HFFc6 (cell line): ENCODE measurements at regions not wholly inside any gene's neighbourhood (a gene's known extent, or its start where the extent isn't known, plus 50 kb on each side); places are given as distances from the start of the nearest gene placed in this dataset.

Experiments
- DNase-seq: peaks from one replicate; pipeline ENCODE4 v3.0.0-alpha.2; 2018
- H3K27ac Mint-ChIP-seq: 2 replicates; pipeline ENCODE4 v1.8.0; 2020; ENCODE audit warnings: mild to moderate bottlenecking, mixed read lengths
- H3K27me3 Mint-ChIP-seq: 2 replicates; pipeline ENCODE4 v1.8.0; 2021; ENCODE audit warnings: mild to moderate bottlenecking, moderate library complexity, mixed read lengths; ENCODE audit not compliant: insufficient read depth
- H3K36me3 Mint-ChIP-seq: 2 replicates; pipeline ENCODE4 v1.8.0; 2021; ENCODE audit warnings: low read depth, mixed read lengths
- H3K4me1 Mint-ChIP-seq: 2 replicates; pipeline ENCODE4 v1.8.0; 2020; ENCODE audit warnings: low read depth, mixed read lengths
- H3K4me3 Mint-ChIP-seq: 2 replicates; pipeline ENCODE4 v1.8.0; 2020; ENCODE audit warnings: mild to moderate bottlenecking, moderate library complexity, mixed read lengths
- H3K9me3 Mint-ChIP-seq: 2 replicates; pipeline ENCODE4 v1.8.0; 2020; ENCODE audit warnings: mild to moderate bottlenecking, mixed read lengths
- TF ChIP-seq, protein P1 (sequence below): fragments of 200-600 bp; sonication (generic); IDR thresholded peaks from 2 replicates; pipeline ENCODE4 v1.5.0; 2021; ENCODE audit warnings: antibody characterized with exemption, mild to moderate bottlenecking

DNA sequence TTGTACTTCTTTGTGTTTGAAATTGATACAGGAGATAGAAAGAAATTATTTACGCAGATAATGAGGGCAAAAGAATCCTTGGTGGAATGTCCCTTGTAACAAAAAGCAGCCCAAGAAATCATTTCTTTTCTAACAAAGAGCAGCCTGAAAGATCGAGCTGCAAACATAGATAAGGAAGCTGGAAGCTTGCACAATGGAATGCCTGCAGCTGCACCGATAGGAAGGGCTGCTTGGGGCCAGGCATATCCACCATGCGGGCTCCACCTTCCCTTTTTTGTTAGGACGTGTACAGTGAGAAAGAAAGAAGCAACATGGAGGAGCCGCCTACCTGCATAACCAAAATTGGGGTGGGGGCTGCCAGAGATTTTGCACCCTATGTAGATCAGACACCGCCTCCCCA lies 568.7 kb downstream of the METTL4 start:
- no peaks in the 10 kb centered on the region for H3K27me3 Mint-ChIP-seq
- H3K36me3 Mint-ChIP-seq, result no peaks in the 10 kb centered on the region
- no peaks in the 10 kb centered on the region for H3K4me1 Mint-ChIP-seq
- H3K27ac Mint-ChIP-seq, result no peak overlapping the region
- TF ChIP-seq, protein P1, sequence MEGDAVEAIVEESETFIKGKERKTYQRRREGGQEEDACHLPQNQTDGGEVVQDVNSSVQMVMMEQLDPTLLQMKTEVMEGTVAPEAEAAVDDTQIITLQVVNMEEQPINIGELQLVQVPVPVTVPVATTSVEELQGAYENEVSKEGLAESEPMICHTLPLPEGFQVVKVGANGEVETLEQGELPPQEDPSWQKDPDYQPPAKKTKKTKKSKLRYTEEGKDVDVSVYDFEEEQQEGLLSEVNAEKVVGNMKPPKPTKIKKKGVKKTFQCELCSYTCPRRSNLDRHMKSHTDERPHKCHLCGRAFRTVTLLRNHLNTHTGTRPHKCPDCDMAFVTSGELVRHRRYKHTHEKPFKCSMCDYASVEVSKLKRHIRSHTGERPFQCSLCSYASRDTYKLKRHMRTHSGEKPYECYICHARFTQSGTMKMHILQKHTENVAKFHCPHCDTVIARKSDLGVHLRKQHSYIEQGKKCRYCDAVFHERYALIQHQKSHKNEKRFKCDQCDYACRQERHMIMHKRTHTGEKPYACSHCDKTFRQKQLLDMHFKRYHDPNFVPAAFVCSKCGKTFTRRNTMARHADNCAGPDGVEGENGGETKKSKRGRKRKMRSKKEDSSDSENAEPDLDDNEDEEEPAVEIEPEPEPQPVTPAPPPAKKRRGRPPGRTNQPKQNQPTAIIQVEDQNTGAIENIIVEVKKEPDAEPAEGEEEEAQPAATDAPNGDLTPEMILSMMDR, result no peak
- DNase-seq, result no peak
- H3K4me3 Mint-ChIP-seq, result no peak overlapping the region; the same call in 1 of the 2 replicates
- peaks cover 4% of the 10 kb centered on the region; the same call in 1 of the 2 replicates for H3K9me3 Mint-ChIP-seq

DNA sequence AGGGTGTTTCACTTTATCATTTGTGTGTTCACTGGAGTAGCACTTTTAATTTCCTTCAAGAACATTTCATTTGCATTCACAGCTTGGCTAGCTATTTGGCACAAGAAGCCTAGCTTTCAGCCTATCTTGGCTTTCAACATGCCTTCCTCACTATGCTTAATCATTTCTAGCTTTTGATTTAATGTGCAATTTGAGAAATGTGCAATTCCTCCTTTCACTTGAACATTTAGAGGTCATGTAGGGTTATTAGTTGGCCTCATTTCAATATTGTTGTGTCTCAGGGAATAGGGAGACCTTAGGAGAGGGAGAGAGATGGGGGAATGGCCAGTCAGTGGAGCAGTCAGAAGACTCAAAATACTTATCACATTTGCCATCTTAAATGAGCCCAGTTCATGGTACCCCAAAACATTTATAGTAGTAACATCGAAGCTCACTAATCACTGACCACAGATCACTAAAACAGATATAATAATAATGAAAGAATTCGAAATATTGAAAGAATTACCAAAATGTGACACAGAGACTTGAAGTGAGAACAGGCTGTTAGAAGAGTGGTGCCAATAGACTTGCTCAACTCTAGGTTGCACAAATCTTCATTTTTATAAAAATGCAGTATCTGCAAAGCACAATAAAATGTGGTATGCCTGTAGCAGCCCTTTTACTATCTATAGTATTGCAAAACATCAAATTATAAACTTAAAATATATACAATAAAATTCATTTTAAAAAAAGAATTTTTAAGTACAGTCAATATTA lies 561.2 kb downstream of the METTL4 start:
- no peaks in the 10 kb centered on the region for H3K36me3 Mint-ChIP-seq
- TF ChIP-seq, protein P1, result no peak
- no peak for DNase-seq
- H3K4me1 Mint-ChIP-seq, result no peaks in the 10 kb centered on the region
- no peak overlapping the region for H3K27ac Mint-ChIP-seq
- H3K27me3 Mint-ChIP-seq, result no peaks in the 10 kb centered on the region
- no peaks in the 10 kb centered on the region for H3K9me3 Mint-ChIP-seq
- H3K4me3 Mint-ChIP-seq, result no peak overlapping the region

DNA sequence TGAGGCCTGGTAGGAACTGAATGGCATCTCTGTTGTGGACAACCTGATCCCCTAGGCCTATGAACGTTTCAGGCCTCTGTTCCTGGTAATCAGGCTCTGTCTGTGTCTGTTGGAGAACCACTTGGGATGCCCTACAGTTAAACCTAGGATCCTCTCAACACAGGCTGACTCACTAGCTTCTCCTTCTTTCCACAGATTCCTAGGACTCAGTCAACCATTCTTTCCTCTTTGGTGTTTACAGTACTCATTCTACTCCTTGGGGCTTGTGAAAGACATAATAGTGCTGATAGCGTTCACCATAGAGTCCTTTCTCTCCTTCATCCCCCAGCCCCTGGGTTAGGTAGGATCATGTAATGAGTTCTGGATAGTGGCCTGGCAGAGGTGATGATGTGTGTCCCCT lies 544.3 kb downstream of the METTL4 start:
- Mint-ChIP-seq H3K4me1 (no peaks in the 10 kb centered on the region), H3K27ac (no peak overlapping the region), H3K9me3 (peaks cover 10% of the 10 kb centered on the region; the same call in 1 of the 2 replicates), H3K36me3 (no peaks in the 10 kb centered on the region), H3K27me3 (no peaks in the 10 kb centered on the region), H3K4me3 (no peak overlapping the region)
- DNase-seq, result no peak
- TF ChIP-seq, protein P1, result no peak

DNA sequence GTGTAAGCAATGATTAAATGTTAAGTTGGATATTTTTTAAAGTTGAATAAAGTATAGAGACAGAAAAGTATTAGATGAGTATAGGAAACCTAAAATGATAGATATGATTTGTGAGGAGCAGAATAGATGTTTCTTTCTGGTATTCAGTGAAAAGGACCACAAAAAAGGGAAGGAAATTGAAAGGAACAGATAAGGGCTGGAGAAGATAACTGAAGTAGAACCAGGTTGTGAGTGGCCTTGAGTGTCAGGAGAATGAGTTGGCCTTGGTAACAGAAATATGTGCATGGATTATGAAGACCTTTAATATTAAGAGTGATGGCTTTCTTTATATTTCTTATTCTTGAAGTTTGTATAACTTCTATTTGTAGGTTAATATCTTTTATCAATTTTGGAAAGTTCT lies 543.5 kb downstream of the METTL4 start:
- DNase-seq, result no peak
- no peaks in the 10 kb centered on the region for H3K36me3 Mint-ChIP-seq
- H3K4me1 Mint-ChIP-seq, result no peaks in the 10 kb centered on the region
- no peaks in the 10 kb centered on the region for H3K27me3 Mint-ChIP-seq
- no peak overlapping the region for H3K27ac Mint-ChIP-seq
- H3K4me3 Mint-ChIP-seq, result no peak overlapping the region
- peaks cover 10% of the 10 kb centered on the region; the same call in 1 of the 2 replicates for H3K9me3 Mint-ChIP-seq
- TF ChIP-seq, protein P1, result no peak

DNA sequence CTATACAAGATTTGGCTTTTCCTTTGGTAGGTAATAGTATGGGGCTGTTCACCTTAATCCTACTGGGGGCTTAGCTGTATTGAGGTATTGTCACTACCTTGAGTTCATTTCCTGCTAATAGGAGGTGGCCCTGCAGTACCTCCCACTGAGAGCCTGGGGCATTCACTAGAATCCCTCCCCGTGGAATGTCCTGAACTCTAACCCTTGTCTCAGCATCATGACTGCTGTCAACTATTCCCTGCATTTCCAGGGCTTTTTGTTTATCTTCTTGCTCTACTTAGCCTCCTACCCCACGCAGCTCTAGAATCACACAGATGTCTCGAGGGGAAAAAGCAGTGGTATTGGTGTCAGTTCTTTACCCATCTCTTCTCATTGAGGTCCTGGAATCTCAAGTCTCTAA lies 542.3 kb downstream of the METTL4 start:
- TF ChIP-seq, protein P1, result no peak
- Mint-ChIP-seq H3K4me1 (no peaks in the 10 kb centered on the region), H3K36me3 (no peaks in the 10 kb centered on the region), H3K9me3 (peaks cover 10% of the 10 kb centered on the region; the same call in 1 of the 2 replicates), H3K27ac (no peak overlapping the region), H3K4me3 (no peak overlapping the region), H3K27me3 (no peaks in the 10 kb centered on the region)
- no peak for DNase-seq
